ENCODE measurements at regions not wholly inside any gene's neighbourhood (a gene's known extent, or its start where the extent isn't known, plus 50 kb on each side); places are given as distances from the start of the nearest gene placed in this dataset.

GRCh38 chr15:66942649-66943390 lies 122.6 kb upstream of the SMAD3 start (continued):
- TF ChIP-seq ATF2 (IDR thresholded peaks at IDR 0.05; ENCODE audit: low read length) = no peak
